Renal pelvis (tissue), 1 donor: ENCODE measurements at regions not wholly inside any gene's neighbourhood (a gene's known extent, or its start where the extent isn't known, plus 50 kb on each side); places are given as distances from the start of the nearest gene placed in this dataset.

Experiments used
- DNase-seq: peaks from one replicate; pipeline ENCODE4 v3.0.0-alpha.2; 2013

GRCh38 chr1:36542962-36543515, 60.3 kb upstream of the CSF3R start:
- DNase-seq = no peak

- no peak for DNase-seq
Observed at GRCh38 chr1:36542024-36542961, 59.6 kb upstream of the CSF3R start.

- no peak for DNase-seq
Observed at GRCh38 chr1:36540056-36540455, 57.3 kb upstream of the CSF3R start.

DNA sequence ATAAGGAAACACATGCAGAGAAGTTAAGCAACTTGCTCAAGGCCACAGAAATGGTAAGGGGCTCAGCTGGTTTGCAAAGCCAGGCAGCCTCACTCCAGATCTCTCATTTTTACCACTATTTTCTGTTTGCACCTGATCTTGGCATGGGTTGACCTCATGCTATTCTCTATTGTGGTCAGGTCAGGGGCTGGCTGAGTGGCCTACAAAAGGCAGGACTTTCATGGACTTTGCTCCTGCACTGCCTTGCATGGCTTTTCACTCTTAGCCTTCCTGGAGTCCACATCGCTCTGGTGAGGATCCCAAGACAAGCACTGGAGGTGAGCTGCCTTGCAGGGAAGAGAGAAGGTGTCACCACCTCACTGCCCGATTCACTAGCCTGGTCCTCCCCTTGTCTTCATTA, 56.8 kb upstream of the CSF3R start:
- DNase-seq = no peak

GRCh38 chr1:36537991-36538390, 55.3 kb upstream of the CSF3R start:
- DNase-seq = no peak

DNA sequence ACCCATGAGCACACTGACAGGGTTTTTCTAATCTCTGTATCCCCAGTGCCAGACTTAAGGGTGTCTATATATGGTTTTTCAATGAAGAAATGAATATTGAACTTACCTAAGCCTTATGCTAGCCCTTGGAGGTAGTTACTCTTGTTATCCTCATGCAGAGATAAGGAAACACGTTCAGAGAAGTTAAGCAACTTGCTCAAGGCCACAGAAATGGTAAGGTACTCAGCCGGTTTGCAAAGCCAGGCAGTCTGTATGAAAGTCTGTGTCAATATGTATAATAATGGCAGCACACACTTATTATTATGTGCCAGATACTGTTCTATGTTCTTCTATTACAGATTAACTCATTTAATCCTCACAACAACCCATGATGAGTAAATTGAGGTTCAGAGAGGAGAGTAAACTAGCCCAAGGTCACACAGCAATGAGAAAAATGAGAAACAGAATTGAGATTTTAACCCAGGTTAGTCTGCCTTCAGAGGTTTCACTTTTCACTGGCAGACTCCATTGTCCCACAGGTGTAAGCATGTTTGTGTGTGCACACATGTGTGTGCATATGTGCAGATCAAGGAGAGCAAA, 54.6 kb upstream of the CSF3R start:
- DNase-seq = no peak

GRCh38 chr1:36536727-36537126, 54.0 kb upstream of the CSF3R start:
- DNase-seq = no peak

DNA sequence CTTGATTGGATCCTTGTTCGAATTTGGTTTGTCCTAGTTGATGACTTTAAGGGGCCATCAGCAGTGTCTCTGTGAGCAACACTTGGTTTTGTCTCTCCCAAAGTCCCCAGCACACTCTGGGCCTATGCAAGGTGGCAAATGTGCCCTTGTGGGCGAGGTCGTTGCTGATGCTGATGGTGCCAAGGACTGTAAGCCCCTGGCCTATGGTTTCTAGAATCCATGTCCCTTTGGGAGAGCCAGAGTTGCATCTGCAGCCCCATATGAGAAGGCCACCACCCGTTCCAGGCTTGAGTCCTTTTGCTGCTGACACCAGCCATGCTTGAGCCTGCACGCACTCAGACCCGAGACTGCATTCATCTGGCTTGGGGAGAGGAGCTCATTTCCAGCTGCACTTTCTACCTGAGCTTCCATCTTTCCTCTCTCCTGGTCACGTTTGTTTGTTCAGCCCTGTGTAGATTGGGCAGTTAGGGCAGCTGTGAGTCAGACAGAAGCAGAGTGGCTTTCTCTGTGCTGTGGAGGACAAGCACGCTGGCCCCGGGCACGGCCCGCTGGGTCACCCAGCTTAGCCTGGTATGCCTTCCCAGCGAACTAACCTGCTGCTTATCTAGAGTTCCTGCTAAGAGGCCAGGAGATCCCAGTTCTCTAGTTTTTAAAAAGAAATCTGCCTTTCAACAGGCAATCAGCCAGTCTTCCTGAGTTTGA, 52.1 kb upstream of the CSF3R start:
- no peak for DNase-seq

- no peak for DNase-seq
Observed at GRCh38 chr1:36533897-36534296, 51.2 kb upstream of the CSF3R start.

DNA sequence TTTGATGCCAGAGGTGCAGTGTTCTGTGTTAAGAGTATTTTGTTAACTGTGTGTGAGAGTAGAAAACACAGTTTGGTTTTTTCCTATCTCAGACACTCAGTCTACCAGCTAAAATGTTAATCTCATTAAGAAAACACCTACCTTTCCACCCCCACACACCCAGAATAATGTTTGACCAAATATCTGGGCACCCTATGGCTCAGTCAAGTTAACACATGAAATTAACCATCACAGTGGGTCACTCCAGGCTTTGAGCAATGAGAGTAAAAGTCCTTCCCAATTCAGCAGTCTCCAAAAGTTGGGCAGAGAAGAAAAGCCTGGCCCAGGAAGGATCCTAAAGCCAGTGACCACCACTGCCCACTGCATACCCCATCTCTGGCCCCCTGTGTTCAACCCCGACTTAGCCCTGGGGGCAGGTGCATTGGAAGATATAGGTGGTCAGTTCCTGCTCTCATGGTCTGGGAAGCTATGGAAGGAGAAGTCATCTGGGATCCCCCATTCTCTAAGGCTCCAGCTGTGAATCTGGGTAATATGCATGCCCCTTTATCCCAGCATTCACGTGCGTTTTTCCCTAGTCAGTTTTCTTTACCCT, 50.2 kb upstream of the CSF3R start:
- no peak for DNase-seq
